NCI-H1092 (cell line): ENCODE measurements at regions not wholly inside any gene's neighbourhood (a gene's known extent, or its start where the extent isn't known, plus 50 kb on each side); places are given as distances from the start of the nearest gene placed in this dataset.

Source experiments
- DNase-seq: peaks from one replicate; lab custom pipeline; 2025; lab: John Stamatoyannopoulos, UW

DNA sequence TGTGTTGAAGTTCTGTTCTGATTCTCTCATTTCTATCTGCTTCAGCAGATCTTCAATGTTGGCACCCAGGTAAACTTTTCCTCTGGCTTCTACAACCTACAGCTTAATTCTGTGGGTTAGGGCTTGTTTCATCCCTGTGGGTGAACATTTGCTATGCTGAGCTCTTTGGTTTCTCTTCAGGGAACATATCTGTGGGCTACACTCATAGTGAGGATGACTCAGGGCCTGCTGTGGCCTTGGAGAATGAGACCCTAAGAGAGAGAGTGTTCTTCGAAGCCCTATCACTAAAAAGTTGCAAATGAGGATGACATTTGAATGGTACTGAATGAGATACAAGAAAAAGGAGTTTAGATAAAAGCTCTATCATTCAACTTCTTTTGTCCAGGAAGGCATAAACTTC, 346.2 kb upstream of the CBLB start:
- DNase-seq, result no peak

DNA sequence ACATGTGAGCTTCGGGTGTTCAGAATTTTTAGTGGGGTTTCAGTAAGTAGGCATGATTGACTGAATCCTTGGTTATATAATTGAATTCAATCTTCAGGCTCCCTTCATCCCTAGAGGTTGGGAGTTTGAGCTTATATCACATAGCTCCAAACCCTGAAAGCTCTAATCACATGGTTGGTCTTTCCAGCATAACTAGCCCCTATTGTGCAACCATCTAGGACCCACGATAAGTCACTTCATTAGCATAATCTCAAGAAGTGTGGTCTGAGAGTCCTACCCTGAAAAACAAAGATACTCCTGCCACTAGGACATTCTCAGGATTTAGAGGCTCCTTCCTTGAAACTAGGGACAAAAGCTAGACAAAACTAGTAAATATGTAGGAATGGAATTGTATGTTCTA, 348.9 kb upstream of the CBLB start:
- DNase-seq, result no peak

DNA sequence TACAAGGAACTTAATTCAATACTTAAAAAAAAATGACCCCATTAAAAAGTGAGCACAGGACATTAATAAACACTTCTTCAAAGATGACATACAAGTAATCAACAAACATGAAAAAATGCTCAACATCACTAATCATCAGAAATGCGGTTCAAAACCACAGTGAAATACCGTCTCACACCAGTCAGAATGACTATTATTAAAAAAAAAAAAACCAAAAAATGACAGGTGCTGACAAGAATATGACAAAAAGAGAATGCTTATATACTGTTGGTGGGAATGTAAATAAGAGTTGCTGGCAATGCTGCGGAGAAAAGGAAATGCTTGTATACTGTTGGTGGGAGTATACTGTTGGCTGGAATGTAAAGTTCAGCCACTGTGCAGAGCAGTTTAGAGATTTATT, 358.3 kb upstream of the CBLB start:
- DNase-seq, result no peak

DNA sequence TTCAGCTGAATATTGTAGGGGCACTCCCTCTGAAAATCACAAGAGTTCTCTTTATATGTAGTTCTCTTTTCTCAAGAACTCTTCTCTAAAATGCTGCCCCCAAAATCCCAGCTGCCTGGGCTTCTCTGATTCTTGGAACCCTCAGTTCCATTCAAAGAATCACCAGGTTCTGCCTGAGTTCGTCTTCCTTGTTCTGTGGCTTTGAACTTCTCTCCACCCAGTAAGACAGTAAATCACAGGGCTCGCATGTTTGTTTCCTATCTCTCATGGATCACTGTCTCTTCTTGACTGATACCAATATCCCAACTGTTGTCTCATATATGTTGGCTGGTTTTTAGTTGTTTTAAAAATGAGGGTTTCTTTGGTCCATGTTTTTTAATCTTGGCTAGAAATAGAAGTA, 359.5 kb upstream of the CBLB start:
- no peak for DNase-seq

DNA sequence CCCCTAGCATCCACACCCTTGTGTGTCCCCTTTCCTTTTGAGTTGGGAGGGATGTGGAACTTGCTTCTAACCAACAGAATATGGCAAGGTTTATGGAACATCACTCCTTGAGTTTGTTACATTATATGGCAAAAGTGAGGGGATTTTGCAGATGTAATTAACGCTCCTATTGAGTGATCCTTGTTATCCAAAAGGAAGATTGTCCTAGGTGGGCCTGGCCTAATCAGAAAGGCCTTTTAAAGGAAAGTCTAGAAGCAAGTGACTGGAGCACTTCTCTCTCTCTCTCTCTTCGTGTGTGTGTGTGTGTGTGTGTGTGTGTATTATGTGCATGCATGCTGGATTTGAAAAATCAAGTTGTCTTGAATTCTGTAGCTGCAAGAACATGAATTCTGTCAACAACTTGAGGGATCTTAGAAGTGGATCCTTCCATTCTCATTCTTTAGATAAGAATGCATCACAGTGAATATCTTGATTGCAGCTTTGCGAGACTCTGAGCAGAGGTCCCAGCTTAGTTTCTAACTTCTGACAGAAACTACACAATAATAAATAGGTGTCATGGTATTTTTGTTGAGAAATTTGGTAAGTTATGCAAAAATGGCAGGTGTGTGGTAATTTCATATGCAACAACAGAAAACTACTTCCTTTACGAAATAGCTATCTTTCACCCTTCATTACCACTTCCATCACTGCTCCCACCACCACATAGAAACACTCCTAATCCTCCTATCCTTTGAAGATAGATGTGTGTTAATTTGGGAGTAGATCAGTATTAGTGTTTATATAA, 360.9 kb upstream of the CBLB start:
- no peak for DNase-seq

DNA sequence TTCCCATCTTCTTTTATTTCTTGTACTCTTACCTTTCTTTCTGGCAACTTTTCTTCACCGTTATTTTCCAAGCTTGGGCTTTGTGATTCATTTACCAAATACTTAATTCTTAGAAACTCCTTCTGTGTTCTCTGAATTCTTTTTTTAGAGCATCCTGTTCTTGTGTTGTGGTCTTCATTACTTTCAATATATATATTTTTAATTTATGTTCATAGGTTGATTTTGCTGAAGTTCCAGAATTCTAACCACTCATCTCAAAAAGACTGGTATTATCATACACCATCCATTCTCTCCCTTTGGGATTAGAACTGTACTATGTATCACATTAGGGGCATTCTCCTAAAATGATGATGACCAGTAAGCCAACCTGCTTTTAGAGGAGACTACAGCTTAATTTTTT, 362.3 kb upstream of the CBLB start:
- no peak for DNase-seq

DNA sequence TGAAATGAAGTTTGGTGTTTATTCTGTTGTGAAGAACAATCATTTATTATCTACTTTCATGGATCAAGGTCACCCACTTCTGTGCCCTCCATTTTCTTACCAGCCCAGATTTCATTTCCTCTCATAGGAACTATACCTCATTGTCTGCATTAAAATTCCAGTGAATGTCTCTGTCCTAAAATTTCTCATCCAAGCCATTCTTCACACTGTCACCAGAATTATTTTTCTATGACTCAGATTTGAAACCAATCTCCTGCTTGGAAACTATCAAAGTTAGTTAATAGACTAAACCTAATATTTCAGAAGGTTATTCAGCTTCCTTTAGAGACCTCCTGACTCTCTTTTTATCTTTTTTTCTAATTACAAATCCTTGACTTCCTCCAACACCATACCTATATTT, 364.1 kb upstream of the CBLB start:
- DNase-seq, result no peak

DNA sequence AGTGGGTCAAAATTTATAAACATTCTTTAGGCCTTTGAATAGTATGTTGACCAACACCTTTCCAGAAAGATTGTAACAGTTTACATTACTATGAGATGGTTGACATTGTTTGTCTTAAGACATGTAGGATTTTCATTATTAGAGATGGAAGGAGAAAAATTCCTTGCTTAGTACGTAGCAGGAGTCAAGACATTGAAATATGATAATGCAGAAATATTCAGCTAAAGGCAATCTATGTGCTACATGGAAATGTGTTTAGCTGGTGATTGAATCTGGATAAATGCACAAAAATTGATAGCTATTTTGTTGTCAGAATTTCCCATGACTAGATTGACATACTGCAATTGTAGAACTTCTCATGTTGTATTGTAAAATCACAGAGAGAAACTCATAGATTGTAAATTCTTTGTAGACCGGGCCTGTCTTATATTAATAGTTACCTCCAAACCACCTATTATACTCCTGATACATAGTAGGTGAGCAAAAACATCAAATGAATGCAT, 370.4 kb upstream of the CBLB start:
- no peak for DNase-seq

DNA sequence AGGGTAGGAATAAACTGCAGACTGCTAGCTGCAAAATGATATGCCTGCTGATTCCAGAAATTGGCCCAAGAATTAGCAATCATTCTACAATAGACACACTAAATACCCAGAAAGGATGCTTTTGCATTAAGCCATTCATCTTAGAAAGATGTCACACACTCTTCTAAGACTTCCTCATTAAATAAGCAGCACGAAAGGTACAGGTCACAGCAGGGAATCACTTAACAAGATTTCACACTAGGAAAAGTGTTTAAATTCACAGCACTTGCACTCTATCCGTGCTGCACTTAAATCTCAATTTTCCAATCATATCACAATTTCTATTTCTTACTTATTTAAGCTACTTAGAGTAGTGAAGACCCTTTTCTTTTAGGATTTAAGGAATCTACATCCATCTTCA, 372.8 kb upstream of the CBLB start:
- no peak for DNase-seq

DNA sequence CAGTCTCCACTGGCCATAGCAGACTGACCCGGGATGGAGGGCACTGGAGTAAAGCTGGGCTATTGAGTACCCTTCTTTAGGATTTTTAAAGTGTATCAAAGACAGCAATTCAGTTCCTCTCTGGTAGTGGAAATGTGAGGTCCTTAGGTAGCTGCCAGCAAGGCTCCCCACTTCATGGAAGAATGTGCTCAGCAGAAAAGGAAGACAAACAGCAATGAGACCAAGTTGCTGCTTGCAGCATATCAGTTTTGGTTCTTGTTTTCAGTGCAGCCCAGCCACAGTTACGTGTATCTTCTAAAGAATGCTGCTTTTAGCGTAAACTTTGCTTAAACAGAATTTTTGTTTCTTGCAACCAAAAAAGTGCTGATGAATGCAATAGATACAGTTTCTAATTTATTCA, 374.0 kb upstream of the CBLB start:
- no peak for DNase-seq

DNA sequence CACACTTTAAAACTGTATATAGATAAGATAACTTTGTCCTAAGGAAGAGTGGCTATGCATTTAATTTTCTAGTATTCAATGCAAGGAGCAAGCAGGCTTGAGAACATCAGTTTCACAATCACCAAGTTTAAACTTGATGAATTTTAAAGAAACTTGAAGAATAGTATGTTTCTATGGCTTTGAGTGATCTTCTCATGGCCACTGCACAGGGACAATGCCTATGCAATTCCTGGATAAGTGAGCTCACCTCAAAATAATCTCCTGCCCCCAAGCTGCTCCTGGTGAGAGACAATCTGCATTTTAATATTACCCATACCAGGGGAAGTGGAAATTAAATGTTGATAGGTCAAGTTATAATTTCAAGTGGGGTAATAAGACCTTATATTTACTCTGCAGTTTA, 376.6 kb upstream of the CBLB start:
- DNase-seq, result no peak

DNA sequence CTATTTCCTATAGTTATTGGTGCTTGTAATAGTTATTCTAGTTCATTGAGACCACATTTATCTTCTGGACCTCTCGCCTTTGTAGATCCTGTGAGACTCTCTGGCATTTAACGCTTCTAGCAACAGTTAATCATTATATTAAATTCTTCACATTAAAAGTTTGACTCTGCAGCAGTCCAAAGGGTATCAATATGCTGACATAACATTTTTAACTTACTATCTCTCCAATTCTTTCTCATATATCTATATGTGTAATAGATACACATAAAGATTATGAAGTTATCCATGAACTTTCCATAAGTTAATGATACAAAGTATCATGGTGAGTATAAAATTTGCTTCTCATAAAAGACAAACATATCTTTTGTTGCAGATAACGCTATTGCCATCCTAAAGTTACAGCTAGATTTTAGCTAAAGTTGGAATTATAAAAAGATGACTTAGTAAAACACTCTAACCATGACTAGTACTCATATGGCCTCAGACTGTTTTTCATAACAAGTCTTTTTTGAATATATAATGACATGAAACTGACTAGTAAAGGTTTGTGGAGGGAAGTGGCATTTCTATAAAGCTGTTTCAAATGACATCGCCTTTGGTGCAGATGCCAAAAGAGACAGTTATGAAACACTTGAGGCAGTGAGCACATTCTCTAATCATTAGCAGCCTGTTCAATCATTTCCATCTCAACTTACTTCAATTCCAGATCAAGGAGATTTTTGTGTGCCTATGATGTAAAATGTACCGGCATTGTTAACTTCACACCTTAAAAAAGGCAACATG, 379.3 kb upstream of the CBLB start:
- DNase-seq, result no peak

DNA sequence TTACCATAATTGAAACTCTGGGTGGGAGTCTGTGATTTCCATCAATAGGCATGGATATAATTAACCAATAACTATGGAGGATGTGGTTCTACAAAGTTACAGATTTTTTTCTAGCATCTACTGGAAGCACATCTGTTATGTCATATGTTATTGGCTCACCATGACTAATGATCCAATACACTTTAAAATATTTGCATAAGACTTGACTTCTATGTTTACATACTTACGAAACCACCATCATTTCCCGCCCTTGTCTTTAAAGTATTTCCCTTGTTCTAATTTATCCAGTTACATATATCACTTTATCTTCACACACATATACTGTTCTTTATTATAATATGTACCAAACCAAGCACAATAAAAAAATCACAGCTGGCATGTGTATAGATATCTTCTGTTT, 380.3 kb upstream of the CBLB start:
- DNase-seq, result no peak

DNA sequence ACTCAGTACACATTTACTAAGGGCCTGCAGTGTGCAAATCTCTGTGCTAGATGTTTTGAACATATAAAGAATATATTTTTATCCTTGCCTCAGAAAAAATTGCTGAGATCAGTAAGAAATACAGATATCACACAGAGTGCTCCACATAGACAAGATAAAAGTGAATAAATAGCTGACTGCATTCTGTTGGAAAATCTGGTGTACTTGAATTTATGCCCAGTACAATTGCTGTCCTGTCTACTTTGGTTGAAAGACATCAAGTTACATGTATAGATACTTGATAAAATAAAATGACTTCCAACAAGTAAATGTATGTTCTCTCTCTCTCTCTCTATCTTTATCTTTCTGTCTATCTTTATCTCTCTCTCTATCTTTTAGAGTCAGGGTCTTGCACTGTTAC, 381.2 kb upstream of the CBLB start:
- no peak for DNase-seq

DNA sequence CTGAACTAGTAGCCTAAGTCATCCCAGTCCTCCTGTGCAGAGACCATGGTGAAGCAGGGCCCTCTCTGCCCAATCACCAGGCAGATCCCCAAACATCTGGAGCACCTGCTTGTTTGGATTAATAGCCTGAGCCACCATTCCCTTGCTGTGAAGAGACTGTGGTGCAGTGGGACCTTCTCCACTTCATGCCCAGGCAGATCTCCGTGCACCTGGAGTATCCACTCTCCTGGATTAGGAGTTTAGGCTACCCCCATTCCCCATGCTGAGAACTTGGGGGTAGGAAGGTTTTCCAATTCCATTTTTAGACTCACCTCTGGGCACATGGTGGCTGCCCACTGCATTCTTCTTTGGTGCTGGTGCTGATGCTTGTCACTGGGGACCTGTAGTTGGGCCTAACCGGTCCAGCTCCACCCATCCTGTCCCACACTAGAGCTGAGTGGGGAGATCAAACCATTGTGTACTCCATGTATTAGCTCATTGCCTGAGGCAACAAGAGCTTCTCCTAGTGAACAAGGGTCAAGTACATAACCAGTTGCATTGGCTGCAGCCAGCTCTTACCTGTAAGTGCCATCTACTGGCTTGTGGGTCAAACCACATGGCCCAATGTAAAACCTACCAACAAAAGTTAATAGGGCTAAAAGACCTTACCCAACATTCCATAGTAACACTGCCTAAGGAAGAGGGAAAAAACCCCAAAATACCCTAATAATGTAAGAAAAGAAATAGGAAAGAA, 382.5 kb upstream of the CBLB start:
- DNase-seq, result no peak

DNA sequence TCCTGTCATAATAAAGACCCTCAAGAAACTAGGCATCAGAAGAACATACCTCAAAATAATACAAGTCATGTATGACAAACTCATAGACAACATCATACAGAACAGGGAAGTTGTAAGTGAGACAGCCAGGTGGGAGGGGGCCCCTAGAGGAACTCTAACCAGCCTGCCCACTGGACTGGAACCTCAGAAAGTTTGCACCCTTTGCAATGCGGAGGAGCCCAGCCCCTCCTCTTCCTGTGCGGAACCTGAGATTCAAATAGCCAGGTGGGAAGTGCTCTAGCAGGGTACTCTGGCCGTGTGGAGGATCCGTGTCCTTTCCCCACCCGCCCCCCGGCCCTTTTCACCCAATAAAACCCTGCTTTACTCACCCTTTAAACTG, 387.0 kb upstream of the CBLB start:
- DNase-seq, result no peak

DNA sequence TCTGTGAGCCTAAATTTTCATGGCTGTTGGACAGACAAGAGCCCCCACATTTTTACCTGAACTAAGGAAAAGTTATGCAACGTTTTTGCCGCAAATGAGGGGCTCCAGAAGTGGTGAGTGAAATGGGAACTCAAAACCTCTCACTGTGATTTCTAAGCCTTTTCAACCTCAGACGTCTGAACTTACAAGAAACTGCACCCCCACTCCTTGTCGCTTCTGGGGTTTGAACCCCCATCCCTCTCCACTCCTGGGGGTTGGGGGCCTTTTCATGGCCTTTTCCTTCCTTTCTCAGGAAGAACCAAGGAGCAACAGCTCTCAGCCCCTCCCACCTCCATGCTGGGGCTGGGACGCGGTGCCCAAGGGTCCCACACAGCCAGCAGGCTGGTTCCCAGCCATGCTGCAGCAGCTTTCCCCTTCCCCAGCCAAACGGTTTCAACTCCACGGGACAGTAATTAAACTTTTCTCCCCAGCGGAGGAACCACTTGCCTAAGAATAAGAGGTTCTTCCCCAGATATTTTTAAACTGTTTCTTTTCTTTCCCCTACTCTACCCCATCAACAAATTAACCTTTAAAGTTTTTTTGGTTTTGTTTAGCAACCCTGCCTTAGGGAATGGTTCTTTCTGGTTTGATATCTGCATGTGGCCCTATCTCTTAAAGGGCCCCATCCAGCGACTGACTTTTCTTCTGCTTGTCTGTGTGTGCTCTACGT, 387.6 kb upstream of the CBLB start:
- no peak for DNase-seq

DNA sequence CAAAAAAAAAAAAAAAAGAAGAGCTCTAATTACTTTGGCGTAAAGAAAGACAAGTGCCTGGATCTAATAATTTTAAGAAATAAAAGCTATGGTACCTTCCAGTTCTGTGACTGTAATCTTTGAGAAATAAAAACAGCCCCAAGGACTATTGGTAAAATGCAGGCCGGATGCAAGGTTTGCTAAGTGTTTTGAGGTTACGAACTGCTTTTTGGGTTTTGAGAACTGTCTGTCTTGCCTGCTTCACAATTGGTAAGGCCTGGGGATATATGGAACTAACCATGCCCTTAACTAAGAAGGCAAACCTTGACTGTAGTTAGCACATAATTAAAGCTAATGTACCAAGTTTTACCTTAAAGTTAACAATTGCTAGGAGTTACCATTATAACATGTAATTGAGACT, 388.4 kb upstream of the CBLB start:
- DNase-seq, result no peak

DNA sequence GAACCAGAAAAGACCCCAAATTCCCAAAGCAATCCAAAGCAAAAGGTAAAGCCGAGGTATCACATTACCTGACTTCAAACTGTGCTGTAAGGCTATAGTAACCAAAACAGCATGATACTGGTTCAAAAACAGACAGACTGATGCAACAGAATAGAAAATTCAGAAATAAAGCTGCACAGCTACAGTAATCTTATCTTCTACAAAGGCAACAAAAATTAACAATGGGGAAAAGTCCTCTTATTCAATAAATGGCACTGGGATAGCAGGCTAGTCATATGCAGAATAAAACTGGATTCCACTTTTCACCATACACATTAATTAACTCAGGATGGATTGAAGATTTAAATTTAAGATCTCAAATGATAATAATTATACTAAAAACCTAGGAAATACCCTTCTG, 392.6 kb upstream of the CBLB start:
- DNase-seq, result no peak

DNA sequence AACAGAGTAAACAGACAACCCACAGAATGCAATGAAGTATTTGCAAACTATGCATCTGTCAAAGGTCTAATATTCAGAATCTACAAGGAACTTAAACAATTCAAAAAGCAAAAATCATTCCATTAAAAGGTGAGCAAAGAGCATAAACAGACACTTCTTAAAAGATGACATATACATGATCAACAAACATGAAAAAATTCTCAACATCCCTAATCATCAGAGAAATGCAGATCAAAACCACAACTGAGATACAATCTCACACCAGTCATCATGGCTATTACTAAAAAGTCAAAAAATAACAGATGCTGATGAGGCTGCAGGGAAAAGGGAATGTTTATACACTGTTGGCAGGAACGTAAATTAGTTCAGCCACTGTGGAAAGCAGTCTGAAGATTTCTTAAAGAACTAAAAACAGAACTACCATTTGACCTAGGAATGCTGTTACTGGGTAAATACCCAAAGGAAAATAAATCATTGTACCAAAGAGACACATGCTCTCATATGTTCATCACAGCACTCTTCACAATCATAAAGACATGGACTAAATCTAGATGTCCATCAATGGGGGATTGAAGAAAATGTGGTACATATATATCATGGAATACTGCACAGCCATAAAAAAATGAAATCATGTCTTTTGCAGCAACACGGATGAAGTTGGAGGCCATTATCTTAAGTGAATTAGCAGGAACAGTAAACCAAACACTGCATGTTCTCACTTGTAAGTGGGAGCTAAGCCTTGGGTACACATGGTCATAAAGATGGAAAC, 393.3 kb upstream of the CBLB start:
- no peak for DNase-seq

DNA sequence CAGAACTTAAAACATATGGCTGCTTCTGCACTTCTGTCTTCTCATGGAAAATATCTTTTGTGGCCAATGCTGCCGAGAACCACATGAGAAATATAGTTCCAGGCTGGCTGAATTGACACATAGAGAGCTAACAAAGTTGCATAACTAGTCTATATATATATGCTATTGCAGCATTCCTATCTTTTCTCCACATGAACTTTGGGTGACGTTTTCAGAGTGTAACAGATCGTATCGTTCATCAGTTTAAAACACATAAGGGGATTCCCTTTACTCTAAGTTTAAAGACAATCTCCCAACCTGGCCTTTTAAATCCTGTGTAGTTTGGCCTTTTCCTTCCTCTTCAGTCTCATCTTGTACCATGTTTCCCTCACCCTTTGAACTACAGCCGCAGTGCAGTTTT, 394.2 kb upstream of the CBLB start:
- no peak for DNase-seq

DNA sequence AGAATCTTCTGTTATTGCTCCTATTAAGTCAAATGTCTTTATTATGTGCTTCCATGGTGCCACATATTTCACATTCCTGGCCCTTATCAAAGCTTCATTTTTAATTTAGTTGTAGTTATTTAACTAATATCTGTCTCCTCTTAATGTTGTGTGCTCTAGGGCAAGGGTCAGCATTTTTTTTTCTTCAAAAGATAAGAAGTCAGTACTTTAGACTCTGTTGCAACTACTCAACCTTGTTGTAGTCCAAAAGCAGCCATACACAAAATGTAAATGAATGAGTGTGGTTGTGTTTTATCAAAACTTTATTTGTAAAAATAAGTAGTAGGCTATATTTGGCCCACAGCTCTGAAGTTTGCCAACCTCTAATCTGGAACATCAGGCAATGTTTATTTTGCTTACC, 394.7 kb upstream of the CBLB start:
- no peak for DNase-seq
